RWPE2 (cell line): ENCODE measurements at regions not wholly inside any gene's neighbourhood (a gene's known extent, or its start where the extent isn't known, plus 50 kb on each side); places are given as distances from the start of the nearest gene placed in this dataset.

Experiments used
- ATAC-seq: fragments of 200-7000 bp; cut with Tn5 transposase; 3 replicates; pipeline ENCODE4 v1.9.1; 2021; ENCODE audit warnings: low read depth
- DNase-seq: peaks from one replicate; pipeline ENCODE4 v3.0.0-alpha.2; 2020; ENCODE audit warnings: low spot score
- H3K27ac ChIP-seq: fragments of 450-650 bp; 2 replicates; pipeline ENCODE4 v1.5.1; 2017; ENCODE audit warnings: mild to moderate bottlenecking; ENCODE audit not compliant: poor library complexity, severe bottlenecking
- H3K27me3 ChIP-seq: fragments of 250-450 bp; sonication (Bioruptor Pico); 2 replicates; pipeline ENCODE4 v1.5.1; 2021; ENCODE audit warnings: mild to moderate bottlenecking, moderate library complexity; ENCODE audit not compliant: insufficient read depth, poor library complexity, severe bottlenecking
- H3K36me3 ChIP-seq: fragments of 250-450 bp; sonication (Bioruptor Pico); 2 replicates; pipeline ENCODE4 v1.5.1; 2020; ENCODE audit warnings: low read depth, mild to moderate bottlenecking, moderate library complexity
- H3K4me1 ChIP-seq: fragments of 250-450 bp; sonication (Bioruptor Pico); 2 replicates; pipeline ENCODE4 v1.5.1; 2021; ENCODE audit warnings: mild to moderate bottlenecking, moderate library complexity; ENCODE audit not compliant: insufficient read depth, poor library complexity, severe bottlenecking
- H3K4me3 ChIP-seq: fragments of 250-450 bp; sonication (Bioruptor Pico); 2 replicates; pipeline ENCODE4 v1.5.1; 2021; ENCODE audit warnings: mild to moderate bottlenecking, moderate library complexity; ENCODE audit not compliant: severe bottlenecking
- H3K9me3 ChIP-seq: fragments of 250-450 bp; sonication (Bioruptor Pico); 2 replicates; pipeline ENCODE4 v1.5.1; 2021; ENCODE audit warnings: mild to moderate bottlenecking, moderate library complexity; ENCODE audit not compliant: severe bottlenecking
- CTCF ChIP-seq: fragments of 450-650 bp; IDR thresholded peaks from one replicate; pipeline ENCODE4 v1.5.1; 2017; ENCODE audit warnings: mild to moderate bottlenecking, moderate library complexity; ENCODE audit not compliant: poor library complexity, severe bottlenecking

- Histone ChIP-seq H3K36me3 (peaks cover 82% of the 10 kb centered on the region), H3K9me3 (no peaks in the 10 kb centered on the region), H3K27ac (peak overlapping the region; percentile 98), H3K27me3 (no peaks in the 10 kb centered on the region), H3K4me1 (peaks cover 89% of the 10 kb centered on the region), H3K4me3 (no peak overlapping the region)
- ATAC-seq = peak; percentile 82
- peak; percentile 98 for DNase-seq
- no peak for TF ChIP-seq CTCF
These were observed 50.4 kb upstream of the STXBP1 start for GRCh38 chr9:127561491-127562278.
